HL-60 (cell line): ENCODE measurements at regions not wholly inside any gene's neighbourhood (a gene's known extent, or its start where the extent isn't known, plus 50 kb on each side); places are given as distances from the start of the nearest gene placed in this dataset.

Experiments used
- DNase-seq, 2 experiments: peaks; one replicate each; pipeline ENCODE4 v3.0.0-alpha.2; 2010 to 2020; ENCODE audit warnings: low read depth in 1 of 2, low spot score in 1 of 2
- H3K27ac ChIP-seq: fragments of 250-450 bp; sonication (Bioruptor Pico); replicated peaks from 2 replicates; pipeline ENCODE4 v1.5.1; 2020; ENCODE audit warnings: mild to moderate bottlenecking, moderate library complexity
- H3K27me3 ChIP-seq: fragments of 250-450 bp; sonication (Bioruptor Pico); 2 replicates; pipeline ENCODE4 v1.5.1; 2021; ENCODE audit warnings: mild to moderate bottlenecking, moderate library complexity; ENCODE audit not compliant: insufficient read depth, poor library complexity, severe bottlenecking
- H3K4me3 ChIP-seq: replicated peaks from 2 replicates; pipeline ENCODE4 v1.5.1; 2011; ENCODE audit warnings: mild to moderate bottlenecking, control low read depth, low read length; ENCODE audit not compliant: insufficient read depth
- CTCF ChIP-seq: IDR thresholded peaks from one replicate; pipeline ENCODE4 v1.5.1; 2011; ENCODE audit warnings: low read length, control low read depth, inconsistent platforms; ENCODE audit not compliant: insufficient read depth
- GABPA ChIP-seq: IDR thresholded peaks from 2 replicates; pipeline ENCODE4 v1.6.1; 2012; ENCODE audit warnings: low read depth
- POLR2AphosphoS5 ChIP-seq: IDR thresholded peaks from 2 replicates; pipeline ENCODE4 v1.6.1; 2012; ENCODE audit warnings: low read depth
- REST ChIP-seq: IDR thresholded peaks from 2 replicates; pipeline ENCODE4 v1.6.1; 2012; ENCODE audit warnings: low read depth; ENCODE audit not compliant: insufficient replicate concordance
- SPI1 ChIP-seq: IDR thresholded peaks from 2 replicates; pipeline ENCODE4 v1.6.1; 2012; ENCODE audit warnings: low read depth, mild to moderate bottlenecking, borderline replicate concordance

- no peak for TF ChIP-seq CTCF
- TF ChIP-seq GABPA, result no peak
- no peak for TF ChIP-seq POLR2AphosphoS5
- no peak for TF ChIP-seq REST
- no peak for TF ChIP-seq SPI1
- no peak overlapping the region for H3K27ac ChIP-seq
- H3K27me3 ChIP-seq, result no peaks in the 10 kb centered on the region
- no peak overlapping the region for H3K4me3 ChIP-seq
- DNase-seq, result no peak
Observed at GRCh38 chr2:10990561-10991111, 78.9 kb downstream of the KCNF1 start.

GRCh38 chr2:10992023-10992791 lies 80.5 kb downstream of the KCNF1 start:
- no peak for DNase-seq
- Histone ChIP-seq H3K4me3 (no peak overlapping the region), H3K27me3 (no peaks in the 10 kb centered on the region), H3K27ac (no peak overlapping the region)
- TF ChIP-seq REST (no peak), SPI1 (no peak), POLR2AphosphoS5 (no peak), GABPA (no peak), CTCF (no peak)

- Histone ChIP-seq H3K27me3 (no peaks in the 10 kb centered on the region), H3K4me3 (no peak overlapping the region), H3K27ac (no peak overlapping the region)
- TF ChIP-seq SPI1 (no peak), POLR2AphosphoS5 (no peak), CTCF (no peak)
- DNase-seq, result no peak
Observed at GRCh38 chr2:10993001-10993481, 81.3 kb downstream of the KCNF1 start.
